ENCODE measurements at regions not wholly inside any gene's neighbourhood (a gene's known extent, or its start where the extent isn't known, plus 50 kb on each side); places are given as distances from the start of the nearest gene placed in this dataset.

DNA sequence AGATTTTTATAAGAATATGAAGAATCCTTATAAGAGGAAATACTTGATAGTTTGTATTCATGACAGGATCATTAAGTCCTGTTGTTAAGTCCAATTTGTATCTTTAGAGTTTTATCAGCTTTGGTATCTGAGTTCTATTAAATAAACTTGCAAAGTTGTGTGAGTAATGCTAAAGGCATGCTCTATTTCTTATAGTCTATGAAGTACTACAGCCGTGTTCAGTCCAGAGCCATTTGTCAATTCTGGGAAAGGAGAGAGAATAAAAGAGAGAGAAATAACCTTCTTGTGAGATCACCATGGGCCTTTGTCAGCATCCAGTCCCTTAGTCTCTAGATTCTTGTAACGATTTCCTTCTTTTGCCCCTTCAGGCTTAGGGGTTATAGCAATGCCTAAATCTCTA is 181.2 kb upstream of the POU3F2 start:
- no peak for DNase-seq

- no peak for DNase-seq
Measured at GRCh38 chr6:98657764-98658163, 176.6 kb upstream of the POU3F2 start.

GRCh38 chr6:98669371-98669770 is 165.0 kb upstream of the POU3F2 start:
- DNase-seq = no peak

DNA sequence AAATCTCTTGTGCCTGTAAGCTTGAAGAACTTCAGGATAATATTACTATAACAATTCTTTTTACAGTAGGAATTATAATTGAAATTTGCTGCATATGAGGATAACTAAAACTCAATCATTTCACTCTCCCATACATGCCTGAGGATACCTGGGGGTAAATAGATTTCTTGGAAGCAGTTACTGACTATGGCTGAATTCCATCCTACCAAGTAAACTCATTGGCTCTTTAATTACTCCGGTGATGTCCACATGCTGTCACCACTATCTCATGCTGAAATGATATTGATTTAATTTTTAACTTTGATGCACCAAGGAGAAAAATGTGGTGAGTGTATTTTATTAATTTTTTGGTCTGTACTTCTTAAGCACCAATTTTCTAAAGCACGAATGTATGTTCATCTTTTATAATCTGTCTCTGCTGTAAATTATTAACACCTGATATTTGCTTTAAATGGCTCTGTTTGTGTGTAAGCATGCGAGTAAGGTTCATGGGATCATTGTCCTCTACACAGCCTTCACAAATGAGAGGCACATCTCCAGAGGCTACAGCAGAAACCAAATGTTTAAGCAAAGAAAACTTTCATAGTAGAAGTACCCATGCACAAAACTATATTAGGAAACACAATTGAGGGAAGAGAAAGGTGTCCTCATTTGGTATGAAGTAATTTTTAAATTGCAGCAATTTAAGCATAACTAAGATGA is 164.2 kb upstream of the POU3F2 start:
- no peak for DNase-seq

- no peak for DNase-seq
Measured at GRCh38 chr6:98672681-98673475, 161.5 kb upstream of the POU3F2 start.

DNA sequence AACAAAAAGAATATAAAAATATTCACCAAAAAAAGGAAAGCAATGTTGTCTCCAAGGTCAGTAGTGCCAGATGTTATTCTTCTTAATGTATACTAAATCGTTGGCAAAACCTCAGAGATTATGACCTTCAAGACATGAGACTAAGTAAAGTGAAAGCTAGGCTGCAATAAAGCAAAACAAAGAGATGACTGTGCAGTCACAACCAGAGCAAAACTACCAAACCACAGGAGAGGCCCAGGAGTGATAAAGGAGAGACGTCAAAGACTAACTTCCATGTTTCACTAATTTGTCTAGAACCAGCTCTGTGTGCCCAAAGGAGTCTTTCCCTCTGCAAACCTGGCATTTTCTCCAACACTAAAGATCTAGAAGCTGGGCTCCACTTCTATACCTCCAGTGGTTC is 155.9 kb upstream of the POU3F2 start:
- DNase-seq = no peak

- no peak for DNase-seq
Measured at GRCh38 chr6:98686008-98686601, 148.3 kb upstream of the POU3F2 start.

GRCh38 chr6:98687752-98688151 is 146.6 kb upstream of the POU3F2 start:
- no peak for DNase-seq

DNA sequence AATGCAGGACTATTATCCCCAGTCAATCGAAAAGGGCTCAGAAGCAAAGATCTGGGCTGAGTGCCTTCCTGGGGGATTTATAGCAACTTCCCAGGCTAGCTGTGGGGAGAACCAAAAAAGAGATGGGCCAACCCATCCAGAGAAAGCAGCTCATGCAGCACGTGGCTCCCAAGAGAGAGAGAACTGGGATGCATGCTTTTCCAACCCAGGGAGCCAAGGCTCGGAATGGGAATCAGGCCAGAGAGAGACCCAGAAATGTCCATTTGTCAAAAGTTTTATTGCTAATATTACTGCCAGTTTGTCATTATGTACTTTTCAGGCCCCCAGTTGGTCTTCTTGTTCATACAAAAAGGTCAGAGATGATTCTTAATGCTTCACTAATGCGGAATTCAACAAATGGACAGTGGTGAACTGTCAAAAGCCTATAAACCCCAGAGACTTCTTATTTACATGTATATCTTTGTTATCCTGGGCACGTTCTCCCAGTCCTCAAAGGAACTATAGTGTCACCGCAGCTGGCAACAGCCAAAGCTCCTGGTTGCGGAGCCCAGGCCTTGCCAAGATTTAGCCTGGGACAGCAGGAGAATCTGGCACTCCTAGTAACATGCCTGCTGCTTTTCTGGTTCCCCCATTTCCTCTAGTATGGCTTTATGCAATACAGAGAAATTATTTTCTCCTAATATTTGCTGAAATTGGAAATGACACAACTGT is 139.1 kb upstream of the POU3F2 start:
- no peak for DNase-seq

GRCh38 chr6:98711380-98711779 is 123.0 kb upstream of the POU3F2 start:
- no peak for DNase-seq

- no peak for DNase-seq
Measured at GRCh38 chr6:98716341-98716740, 118.0 kb upstream of the POU3F2 start.

DNA sequence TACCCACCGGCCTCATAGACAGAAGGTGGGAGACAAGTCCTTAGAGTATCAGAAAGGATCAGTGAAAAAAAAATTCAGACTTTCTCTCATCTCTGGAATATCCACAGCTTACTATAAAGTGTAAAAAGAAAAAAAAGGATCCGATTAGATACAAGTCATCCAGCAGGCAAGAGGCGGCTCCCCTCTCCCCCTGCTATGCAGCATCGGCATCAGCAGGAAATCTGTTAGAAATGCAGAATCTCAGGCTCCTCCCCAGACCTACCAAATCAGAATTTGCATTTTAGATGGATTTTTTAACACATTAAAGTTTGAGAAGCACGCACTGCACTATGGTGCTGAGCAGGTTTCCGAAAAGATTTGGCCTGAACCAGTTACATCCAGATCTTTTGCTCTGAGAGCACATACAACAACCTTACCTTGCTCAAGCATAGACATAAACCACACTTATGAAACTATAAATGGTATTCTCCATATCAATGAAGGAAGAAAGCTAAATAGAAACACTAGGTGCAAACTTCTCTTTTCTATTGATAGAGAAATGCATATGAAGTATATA is 117.0 kb upstream of the POU3F2 start:
- DNase-seq = no peak

DNA sequence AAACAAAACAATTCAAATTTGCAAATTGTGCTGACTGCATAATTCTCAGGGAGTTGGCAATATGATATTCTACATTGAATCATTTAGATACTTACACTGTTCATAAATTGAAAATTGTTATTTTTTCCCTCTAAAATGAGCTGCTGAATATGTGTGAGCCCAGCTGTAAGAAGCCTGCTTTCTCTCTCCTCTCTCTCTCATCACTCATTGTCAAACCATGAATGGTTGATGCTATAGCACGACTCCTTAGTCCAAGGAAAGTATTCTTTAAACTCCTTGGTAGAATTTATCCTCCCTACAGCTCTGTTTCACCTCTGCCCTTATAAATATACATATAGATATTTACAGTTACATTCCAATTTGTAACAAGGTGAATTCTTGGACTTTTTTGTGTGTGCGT is 116.4 kb upstream of the POU3F2 start:
- DNase-seq = no peak

- no peak for DNase-seq
Measured at GRCh38 chr6:98724537-98724936, 109.8 kb upstream of the POU3F2 start.

GRCh38 chr6:98747273-98747672 is 87.1 kb upstream of the POU3F2 start:
- DNase-seq = no peak

- no peak for DNase-seq
Measured at GRCh38 chr6:98747960-98748359, 86.4 kb upstream of the POU3F2 start.

DNA sequence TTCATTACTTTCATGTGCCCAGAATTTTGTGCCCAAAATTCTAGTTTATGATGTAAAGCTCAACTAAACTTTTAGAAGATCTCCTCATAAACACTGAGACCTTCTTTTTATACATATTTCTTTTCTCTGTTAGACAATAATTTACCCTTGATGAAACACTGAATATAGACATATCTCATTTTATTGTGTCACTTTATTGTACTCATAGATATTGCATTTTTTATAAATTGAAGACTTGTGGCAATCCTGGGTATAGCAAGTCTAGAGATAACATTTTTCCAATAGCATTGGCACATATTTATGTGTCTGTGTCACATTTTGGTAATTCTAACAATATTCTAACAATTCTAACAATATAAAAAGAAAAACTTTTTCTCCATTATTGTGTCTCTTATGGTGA is 74.9 kb upstream of the POU3F2 start:
- DNase-seq = no peak

DNA sequence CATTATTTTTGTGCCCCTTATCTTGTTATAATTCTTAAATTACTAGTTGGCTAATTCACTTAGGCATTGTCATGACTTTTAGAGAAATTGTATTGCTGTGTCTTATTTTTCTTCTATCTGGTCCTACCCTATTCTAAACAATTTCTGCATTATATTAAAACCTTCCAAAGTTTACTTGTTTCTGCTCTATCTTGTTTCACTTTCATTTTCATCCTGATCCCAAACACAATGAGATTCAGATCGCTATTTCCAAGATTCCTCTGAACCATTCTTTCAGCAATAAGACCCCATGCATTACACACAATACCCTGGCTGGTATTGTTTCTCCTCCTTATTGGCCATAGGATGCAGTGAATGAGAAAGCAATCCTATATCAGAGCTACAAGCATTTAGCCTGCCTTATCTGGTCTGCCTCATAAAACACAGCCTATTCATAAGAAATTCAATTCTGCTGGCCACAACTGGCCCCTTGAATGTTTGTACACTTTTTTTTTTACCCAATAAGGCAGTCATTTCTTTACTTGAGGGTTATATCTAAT is 69.9 kb upstream of the POU3F2 start:
- DNase-seq = no peak

DNA sequence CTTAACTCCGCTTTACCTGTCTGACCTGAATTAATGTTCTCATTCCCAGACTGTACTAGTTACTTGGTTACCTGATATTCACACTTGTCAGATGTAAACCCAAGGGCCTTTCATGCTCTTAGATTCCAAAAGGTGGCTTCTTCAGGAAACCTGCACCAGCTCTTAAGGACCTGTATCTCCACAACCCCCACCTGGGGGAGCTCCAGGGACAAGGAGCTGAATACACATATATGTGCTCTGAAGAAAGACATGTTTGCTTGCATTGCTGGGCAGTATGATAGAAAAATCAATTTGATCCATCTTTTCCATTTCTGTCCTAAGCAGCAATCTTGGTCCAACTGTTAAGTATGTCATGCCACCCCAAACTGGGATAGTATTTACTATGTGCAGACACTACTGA is 64.8 kb upstream of the POU3F2 start:
- DNase-seq = no peak

DNA sequence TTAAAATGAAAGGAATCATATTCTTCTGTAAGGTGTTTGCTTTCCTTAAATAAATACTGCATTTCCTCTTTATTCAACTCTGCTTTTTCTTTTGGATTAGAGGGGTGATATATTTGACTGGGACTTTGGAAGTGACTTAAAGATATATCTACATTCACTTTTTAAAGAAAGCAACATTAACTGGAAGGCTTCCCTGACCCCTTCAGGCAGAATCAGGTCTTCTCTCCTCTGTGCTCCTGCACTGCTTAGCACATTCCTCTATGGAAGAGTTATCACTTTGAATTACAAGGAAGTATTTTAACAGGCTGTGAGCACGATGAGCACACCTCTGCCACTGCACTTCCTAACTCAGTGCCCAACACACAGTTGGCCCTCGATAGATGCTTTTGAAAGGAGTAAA is 59.2 kb upstream of the POU3F2 start:
- no peak for DNase-seq

GRCh38 chr6:98777762-98778161 is 56.6 kb upstream of the POU3F2 start:
- DNase-seq = no peak

DNA sequence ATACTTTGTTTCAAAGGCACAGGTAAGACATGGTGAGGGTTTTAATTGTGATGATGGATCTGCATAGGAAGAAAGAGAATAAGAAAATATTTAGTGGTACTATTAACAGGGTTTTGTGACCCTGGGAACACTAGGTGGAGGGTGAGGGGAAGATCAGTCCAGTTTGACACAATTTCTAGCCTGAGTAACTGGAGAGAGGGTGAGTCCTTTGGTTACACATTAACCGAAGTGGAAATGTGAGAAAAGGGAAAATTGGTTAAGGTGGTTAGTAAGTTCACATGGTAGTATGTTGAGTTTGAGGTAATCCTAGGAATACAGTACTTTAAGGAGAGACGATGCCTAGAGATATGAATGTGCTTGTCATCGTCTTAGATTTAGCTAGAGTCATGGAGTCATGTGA is 54.8 kb upstream of the POU3F2 start:
- DNase-seq = no peak

DNA sequence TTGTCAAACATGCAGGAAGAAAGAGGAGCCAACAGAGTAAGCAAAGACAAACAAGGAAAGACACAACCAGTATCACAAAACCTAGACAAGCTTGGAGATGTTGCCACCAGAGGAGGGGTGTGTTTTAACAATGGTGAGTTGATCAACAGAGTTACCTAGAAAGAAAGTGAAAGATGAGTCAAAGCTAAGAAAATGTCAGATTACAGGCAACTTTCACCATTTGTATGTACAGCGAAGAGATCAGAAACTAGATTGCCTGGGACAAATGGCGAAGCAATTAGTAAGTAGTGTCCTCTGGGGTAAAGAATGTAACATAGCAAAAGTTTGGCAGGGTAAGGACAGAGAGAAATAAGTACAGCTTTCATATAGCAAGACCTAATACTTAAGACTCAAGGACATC is 51.6 kb upstream of the POU3F2 start:
- no peak for DNase-seq
